Lower lobe of right lung (tissue), 2 donors: ENCODE measurements at regions not wholly inside any gene's neighbourhood (a gene's known extent, or its start where the extent isn't known, plus 50 kb on each side); places are given as distances from the start of the nearest gene placed in this dataset.

Experiments
- ATAC-seq, 2 donors: fragments of 200-7000 bp; cut with Tn5 transposase; one replicate each; pipeline ENCODE4 v1.9.1; 2020 to 2022; ENCODE audit warnings: mild to moderate bottlenecking in 2 of 2, moderate library complexity in 2 of 2
- DNase-seq: peaks from one replicate; pipeline ENCODE4 v3.0.0-alpha.2; 2020
- H3K27ac ChIP-seq: fragments of 200-600 bp; one replicate; pipeline ENCODE4 v1.8.0; 2022
- H3K27me3 ChIP-seq: fragments of 200-600 bp; one replicate; pipeline ENCODE4 v1.8.0; 2022; ENCODE audit warnings: low read depth
- H3K36me3 ChIP-seq: fragments of 200-600 bp; one replicate; pipeline ENCODE4 v1.8.0; 2022; ENCODE audit warnings: mild to moderate bottlenecking
- H3K4me1 ChIP-seq: fragments of 200-600 bp; one replicate; pipeline ENCODE4 v1.8.0; 2022
- H3K4me3 ChIP-seq: fragments of 200-600 bp; one replicate; pipeline ENCODE4 v1.8.0; 2022; ENCODE audit warnings: mild to moderate bottlenecking
- H3K9me3 ChIP-seq: fragments of 200-600 bp; one replicate; pipeline ENCODE4 v1.8.0; 2022
- intact Hi-C: fragments of 100-400 bp; cut with DNase I; formaldehyde crosslinking; loops from one replicate; pipeline ENCODE4 v1.11.0; 2022
- TF ChIP-seq, protein P1 (sequence below): fragments of 200-600 bp; IDR thresholded peaks from one replicate; pipeline ENCODE4 v1.8.0; 2022; ENCODE audit warnings: antibody characterized with exemption, mild to moderate bottlenecking
- donor health status: DM: no; HTN: yes; CAD: no; lungs with severe emphysema.

GRCh38 chr13:82925114-82925513 lies 957.2 kb downstream of the SLITRK1 start:
- TF ChIP-seq, protein P1, sequence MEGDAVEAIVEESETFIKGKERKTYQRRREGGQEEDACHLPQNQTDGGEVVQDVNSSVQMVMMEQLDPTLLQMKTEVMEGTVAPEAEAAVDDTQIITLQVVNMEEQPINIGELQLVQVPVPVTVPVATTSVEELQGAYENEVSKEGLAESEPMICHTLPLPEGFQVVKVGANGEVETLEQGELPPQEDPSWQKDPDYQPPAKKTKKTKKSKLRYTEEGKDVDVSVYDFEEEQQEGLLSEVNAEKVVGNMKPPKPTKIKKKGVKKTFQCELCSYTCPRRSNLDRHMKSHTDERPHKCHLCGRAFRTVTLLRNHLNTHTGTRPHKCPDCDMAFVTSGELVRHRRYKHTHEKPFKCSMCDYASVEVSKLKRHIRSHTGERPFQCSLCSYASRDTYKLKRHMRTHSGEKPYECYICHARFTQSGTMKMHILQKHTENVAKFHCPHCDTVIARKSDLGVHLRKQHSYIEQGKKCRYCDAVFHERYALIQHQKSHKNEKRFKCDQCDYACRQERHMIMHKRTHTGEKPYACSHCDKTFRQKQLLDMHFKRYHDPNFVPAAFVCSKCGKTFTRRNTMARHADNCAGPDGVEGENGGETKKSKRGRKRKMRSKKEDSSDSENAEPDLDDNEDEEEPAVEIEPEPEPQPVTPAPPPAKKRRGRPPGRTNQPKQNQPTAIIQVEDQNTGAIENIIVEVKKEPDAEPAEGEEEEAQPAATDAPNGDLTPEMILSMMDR, result no peak
- intact Hi-C loops, result no loop called here
- ATAC-seq (no peak), DNase-seq (no peak)
- H3K9me3 ChIP-seq, result no peaks in the 10 kb centered on the region
- no peaks in the 10 kb centered on the region for H3K36me3 ChIP-seq
- no peaks in the 10 kb centered on the region for H3K27me3 ChIP-seq
- H3K4me1 ChIP-seq, result no peaks in the 10 kb centered on the region
- H3K4me3 ChIP-seq, result no peak overlapping the region
- H3K27ac ChIP-seq, result no peak overlapping the region

DNA sequence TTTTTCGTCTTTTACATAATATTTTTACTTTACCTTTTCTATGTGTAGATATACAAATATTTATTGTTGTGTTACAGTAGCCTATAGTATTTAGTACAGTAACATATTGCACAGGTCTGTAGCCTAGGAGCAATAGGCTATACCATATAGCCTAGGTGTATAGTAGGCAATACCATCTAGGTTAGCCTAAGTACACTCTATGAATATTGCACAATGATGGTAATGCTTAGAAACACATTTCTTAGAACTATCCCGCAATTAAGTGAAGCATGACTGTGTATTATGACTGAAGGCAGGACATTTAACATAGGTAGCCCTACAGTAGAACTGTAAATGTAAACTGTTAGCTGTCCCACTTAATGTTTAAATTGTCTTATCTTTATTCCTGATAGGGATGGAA lies 964.3 kb downstream of the SLITRK1 start:
- Histone ChIP-seq H3K36me3 (no peaks in the 10 kb centered on the region), H3K27ac (no peak overlapping the region), H3K9me3 (no peaks in the 10 kb centered on the region), H3K27me3 (no peaks in the 10 kb centered on the region), H3K4me1 (no peaks in the 10 kb centered on the region), H3K4me3 (no peak overlapping the region)
- DNase-seq, result no peak
- intact Hi-C loops, result no loop called here
- ATAC-seq, result no peak
- TF ChIP-seq, protein P1, result no peak

DNA sequence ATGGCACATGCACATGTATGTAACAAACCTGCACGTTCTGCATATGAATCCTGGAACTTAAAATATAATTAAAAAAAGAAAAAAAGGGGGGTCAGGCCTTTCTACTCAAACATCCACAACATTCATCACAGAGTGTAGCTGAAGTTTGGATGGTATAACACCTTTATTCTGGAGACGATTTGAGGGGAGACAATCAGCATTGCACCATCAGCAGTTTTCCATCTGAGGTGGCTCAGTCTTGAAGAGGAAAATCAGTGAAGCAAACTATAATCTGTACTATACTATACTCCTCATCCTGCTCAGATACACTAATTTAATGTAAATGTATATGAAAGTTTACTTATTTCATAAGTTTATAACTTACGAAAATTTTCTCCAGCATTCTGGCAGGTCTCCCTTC lies 969.7 kb downstream of the SLITRK1 start:
- H3K27me3 ChIP-seq, result no peaks in the 10 kb centered on the region
- TF ChIP-seq, protein P1, result no peak
- H3K4me3 ChIP-seq, result no peak overlapping the region
- no peaks in the 10 kb centered on the region for H3K36me3 ChIP-seq
- ATAC-seq (no peak), DNase-seq (no peak)
- no peaks in the 10 kb centered on the region for H3K4me1 ChIP-seq
- no peaks in the 10 kb centered on the region for H3K9me3 ChIP-seq
- intact Hi-C loops, result no loop called here
- H3K27ac ChIP-seq, result no peak overlapping the region

- Histone ChIP-seq H3K9me3 (no peaks in the 10 kb centered on the region), H3K4me1 (no peaks in the 10 kb centered on the region), H3K4me3 (no peak overlapping the region), H3K27me3 (no peaks in the 10 kb centered on the region), H3K36me3 (no peaks in the 10 kb centered on the region), H3K27ac (no peak overlapping the region)
- intact Hi-C loops, result no loop called here
- ATAC-seq (no peak), DNase-seq (no peak)
- TF ChIP-seq, protein P1, result no peak
These were observed 977.2 kb downstream of the SLITRK1 start for GRCh38 chr13:82905071-82905470.

- DNase-seq, result no peak
- intact Hi-C loops, result no loop called here
- ATAC-seq, result no peak
- H3K27me3 ChIP-seq, result no peaks in the 10 kb centered on the region
- no peak overlapping the region for H3K4me3 ChIP-seq
- no peak overlapping the region for H3K27ac ChIP-seq
- no peaks in the 10 kb centered on the region for H3K4me1 ChIP-seq
- TF ChIP-seq, protein P1, result no peak
- no peaks in the 10 kb centered on the region for H3K9me3 ChIP-seq
- no peaks in the 10 kb centered on the region for H3K36me3 ChIP-seq
These were observed 981.8 kb downstream of the SLITRK1 start for GRCh38 chr13:82900453-82900852.

- H3K4me3 ChIP-seq, result no peak overlapping the region
- ATAC-seq, result no peak
- intact Hi-C loops, result no loop called here
These were observed 983.7 kb downstream of the SLITRK1 start for GRCh38 chr13:82898586-82898985.

More at GRCh38 chr13:82898586-82898985, 983.7 kb downstream of the SLITRK1 start:
- Histone ChIP-seq H3K9me3 (no peaks in the 10 kb centered on the region), H3K27me3 (no peaks in the 10 kb centered on the region), H3K4me1 (no peaks in the 10 kb centered on the region), H3K36me3 (no peaks in the 10 kb centered on the region), H3K27ac (no peak overlapping the region)
- no peak for DNase-seq
- TF ChIP-seq, protein P1, result no peak
